Cardiac muscle cell (in vitro differentiated cells and primary cell): ENCODE measurements at regions not wholly inside any gene's neighbourhood (a gene's known extent, or its start where the extent isn't known, plus 50 kb on each side); places are given as distances from the start of the nearest gene placed in this dataset.
"Not testable (repeated sequence)": the region's sequence is repeated elsewhere in the genome, so short reads cannot be mapped to it uniquely, and the experiment has no call there.

Experiments used
- DNase-seq, 2 donors: peaks; one replicate each; pipeline versions ENCODE4 v3.0.0 to v3.0.0-alpha.2; 2010 to 2017; ENCODE audit warnings: low read depth in 1 of 2, low spot score in 1 of 2
- H3K27ac ChIP-seq: fragments of 200-600 bp; sonication (generic); 2 replicates; pipeline ENCODE4 v1.5.1; 2016
- H3K27me3 ChIP-seq: fragments of 200-600 bp; sonication (generic); 2 replicates; pipeline ENCODE4 v1.6.0; 2016; ENCODE audit warnings: control low read depth
- H3K36me3 ChIP-seq: fragments of 200-600 bp; sonication (generic); 2 replicates; pipeline ENCODE4 v1.5.1; 2016; ENCODE audit warnings: control low read depth
- H3K4me1 ChIP-seq: fragments of 200-600 bp; sonication (generic); 2 replicates; pipeline ENCODE4 v1.8.1; 2017; ENCODE audit warnings: low read depth, mild to moderate bottlenecking, mixed run types
- H3K4me3 ChIP-seq: fragments of 200-600 bp; sonication (generic); 2 replicates; pipeline ENCODE4 v1.5.1; 2016; ENCODE audit warnings: mild to moderate bottlenecking
- H3K9me3 ChIP-seq: fragments of 200-600 bp; sonication (generic); 2 replicates; pipeline ENCODE4 v1.5.1; 2017; ENCODE audit warnings: low read depth, mild to moderate bottlenecking, control low read depth
- CTCF ChIP-seq: IDR thresholded peaks from 2 replicates; pipeline ENCODE4 v1.5.1; 2012; ENCODE audit warnings: low read depth, mild to moderate bottlenecking, low read length

DNA sequence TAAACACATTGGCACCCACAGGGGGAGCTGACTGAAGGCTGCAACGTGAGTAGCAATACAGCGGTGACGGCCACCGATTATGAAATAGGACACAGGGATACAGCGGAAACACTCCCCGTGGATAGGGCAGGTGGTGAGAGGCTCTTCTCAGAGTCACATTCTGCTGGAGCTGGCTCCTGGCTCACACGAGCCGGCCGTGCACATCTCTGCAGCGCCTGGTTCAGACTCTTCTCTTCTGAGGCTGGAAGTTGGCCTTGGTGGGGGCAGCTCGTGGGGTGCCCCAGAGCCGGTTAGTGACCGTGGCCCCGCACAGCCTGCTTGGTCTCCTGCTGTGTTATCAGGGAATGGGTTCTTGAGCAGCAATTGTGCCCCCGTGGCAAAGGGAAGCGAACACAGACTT, 61.3 kb upstream of the EN2 start:
- DNase-seq: no peak
- H3K36me3 ChIP-seq: no peaks in the 10 kb centered on the region
- H3K4me1 ChIP-seq: no peaks in the 10 kb centered on the region
- no peaks in the 10 kb centered on the region for H3K9me3 ChIP-seq
- no peak for TF ChIP-seq CTCF
- no peak overlapping the region for H3K27ac ChIP-seq
- no peak overlapping the region for H3K4me3 ChIP-seq
- H3K27me3 ChIP-seq: peaks cover 63% of the 10 kb centered on the region

DNA sequence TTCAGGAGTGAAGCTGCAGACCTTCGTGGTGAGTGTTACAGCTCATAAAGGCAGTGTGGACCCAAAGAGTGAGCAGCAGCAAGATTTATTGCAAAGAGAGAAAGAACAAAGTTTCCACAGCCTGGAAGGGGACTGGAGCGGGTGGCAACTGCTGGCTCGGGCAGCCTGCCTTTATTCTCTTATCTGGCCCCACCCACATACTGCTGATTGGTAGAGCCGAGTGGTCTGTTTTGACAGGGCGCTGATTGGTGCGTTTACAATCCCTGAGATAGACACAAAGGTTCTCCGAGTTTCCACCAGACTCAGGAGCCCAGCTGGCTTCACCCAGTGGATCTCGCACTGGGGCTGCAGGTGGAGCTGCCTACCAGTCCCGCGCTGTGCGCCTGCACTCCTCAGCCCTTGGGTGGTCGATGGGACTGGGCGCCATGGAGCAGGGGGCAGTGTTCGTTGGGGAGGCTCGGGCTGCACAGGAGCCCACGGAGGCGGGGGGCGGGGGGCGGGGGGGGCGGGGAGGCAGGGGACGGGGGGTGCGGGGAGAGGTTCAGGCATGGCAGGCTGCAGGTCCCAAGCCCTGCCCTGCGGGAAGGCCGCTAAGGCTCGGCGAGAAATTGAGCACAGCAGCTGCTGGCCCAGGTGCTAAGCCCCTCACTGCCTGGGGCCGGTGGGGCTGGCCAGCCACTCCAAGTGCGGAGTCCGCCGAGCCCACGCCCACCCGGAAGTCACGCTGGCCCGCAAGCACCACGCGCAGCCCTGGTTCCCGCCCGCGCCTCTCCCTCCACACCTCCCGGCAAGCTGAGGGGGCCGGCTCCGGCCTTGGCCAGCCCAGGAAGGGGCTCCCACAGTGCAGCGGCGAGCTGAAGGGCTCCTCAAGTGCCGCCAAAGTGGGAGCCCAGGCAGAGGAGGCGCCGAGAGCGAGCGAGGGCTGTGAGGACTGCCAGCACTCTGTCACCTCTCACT, 59.9 kb upstream of the EN2 start:
- H3K27ac ChIP-seq, H3K9me3 ChIP-seq, DNase-seq, H3K36me3 ChIP-seq, H3K4me3 ChIP-seq, H3K4me1 ChIP-seq: not testable (repeated sequence)
- H3K27me3 ChIP-seq: peaks cover 59% of the 10 kb centered on the region

DNA sequence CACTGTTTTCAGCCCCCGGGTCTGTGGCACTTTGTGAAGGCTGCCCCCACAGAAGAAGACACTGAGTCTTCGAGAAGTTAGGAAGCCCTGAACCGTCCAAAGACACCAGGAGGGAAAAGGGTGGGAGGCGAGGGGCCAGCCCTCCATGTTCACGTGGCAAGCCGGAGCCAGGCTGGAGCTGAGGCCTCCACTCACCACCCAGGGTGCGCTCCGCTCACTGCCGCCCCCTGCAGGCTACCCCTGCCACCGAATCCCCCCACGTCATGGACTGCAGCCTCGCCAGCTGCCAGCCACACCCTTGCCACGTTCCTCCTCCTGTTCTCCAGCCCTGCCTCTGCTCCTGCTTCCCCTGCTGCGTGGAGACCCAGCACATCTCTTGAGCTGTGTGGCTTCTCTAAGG, 59.0 kb upstream of the EN2 start:
- Histone ChIP-seq H3K27me3 (peaks cover 65% of the 10 kb centered on the region), H3K9me3 (no peaks in the 10 kb centered on the region)
- no peak for DNase-seq

GRCh38 chr7:155399577-155399976, 58.4 kb upstream of the EN2 start:
- Histone ChIP-seq H3K9me3 (no peaks in the 10 kb centered on the region), H3K27me3 (peaks cover 66% of the 10 kb centered on the region), H3K27ac (no peak overlapping the region), H3K4me1 (no peaks in the 10 kb centered on the region), H3K4me3 (no peak overlapping the region), H3K36me3 (no peaks in the 10 kb centered on the region)
- no peak for TF ChIP-seq CTCF
- DNase-seq: no peak

More for the DNA sequence above, 59.0 kb upstream of the EN2 start:
- Histone ChIP-seq H3K4me1 (no peaks in the 10 kb centered on the region), H3K27ac (no peak overlapping the region), H3K4me3 (no peak overlapping the region), H3K36me3 (no peaks in the 10 kb centered on the region)
- TF ChIP-seq CTCF: no peak

DNA sequence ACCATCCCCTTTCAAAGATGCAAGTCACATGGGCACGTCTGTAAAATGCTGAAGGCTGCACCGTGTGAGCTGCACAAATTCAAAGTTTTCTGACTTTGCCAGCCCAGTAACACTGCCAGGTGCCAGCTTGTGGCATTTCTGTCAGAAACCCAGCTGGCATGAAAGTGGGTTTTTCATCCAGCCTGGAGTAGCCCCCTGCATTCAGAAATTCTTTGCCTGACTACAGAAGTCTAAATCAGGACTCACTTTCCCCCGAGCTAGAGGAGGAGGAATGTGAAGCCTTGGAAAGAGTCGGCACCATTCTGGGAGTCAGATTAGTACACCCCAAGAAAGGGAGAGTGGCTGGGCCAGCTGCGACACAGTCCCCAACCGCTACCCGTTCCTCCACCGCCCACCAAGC, 56.7 kb upstream of the EN2 start:
- peaks cover 67% of the 10 kb centered on the region for H3K27me3 ChIP-seq
- H3K9me3 ChIP-seq: no peaks in the 10 kb centered on the region
- TF ChIP-seq CTCF: no peak
- no peaks in the 10 kb centered on the region for H3K36me3 ChIP-seq
- no peak overlapping the region for H3K4me3 ChIP-seq
- no peak overlapping the region for H3K27ac ChIP-seq
- DNase-seq: no peak
- no peaks in the 10 kb centered on the region for H3K4me1 ChIP-seq

DNA sequence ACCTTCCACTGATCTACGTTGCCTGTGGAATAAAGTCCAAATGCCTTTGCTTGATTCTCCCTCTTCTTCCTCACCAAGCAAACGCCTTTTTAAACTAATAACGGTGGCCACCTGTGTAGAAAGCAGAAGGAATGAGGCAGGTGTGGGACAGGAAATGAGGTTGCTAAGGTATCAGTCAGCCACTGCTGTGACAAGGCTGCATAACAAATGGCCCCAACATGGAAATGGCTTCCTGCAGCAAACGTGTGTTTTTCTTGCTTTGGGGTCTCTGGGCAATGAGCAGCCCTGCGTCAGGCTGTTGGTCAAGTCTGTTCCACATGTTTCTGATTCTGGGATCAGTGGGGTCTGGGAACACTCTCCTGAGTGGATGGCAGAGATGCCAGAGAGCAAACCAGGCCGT, 56.0 kb upstream of the EN2 start:
- no peaks in the 10 kb centered on the region for H3K36me3 ChIP-seq
- H3K27ac ChIP-seq: no peak overlapping the region
- no peaks in the 10 kb centered on the region for H3K9me3 ChIP-seq
- no peak overlapping the region for H3K4me3 ChIP-seq
- H3K27me3 ChIP-seq: peaks cover 61% of the 10 kb centered on the region
- H3K4me1 ChIP-seq: no peaks in the 10 kb centered on the region
- TF ChIP-seq CTCF: no peak
- DNase-seq: no peak
